ENCODE measurements at regions not wholly inside any gene's neighbourhood (a gene's known extent, or its start where the extent isn't known, plus 50 kb on each side); places are given as distances from the start of the nearest gene placed in this dataset.

DNA sequence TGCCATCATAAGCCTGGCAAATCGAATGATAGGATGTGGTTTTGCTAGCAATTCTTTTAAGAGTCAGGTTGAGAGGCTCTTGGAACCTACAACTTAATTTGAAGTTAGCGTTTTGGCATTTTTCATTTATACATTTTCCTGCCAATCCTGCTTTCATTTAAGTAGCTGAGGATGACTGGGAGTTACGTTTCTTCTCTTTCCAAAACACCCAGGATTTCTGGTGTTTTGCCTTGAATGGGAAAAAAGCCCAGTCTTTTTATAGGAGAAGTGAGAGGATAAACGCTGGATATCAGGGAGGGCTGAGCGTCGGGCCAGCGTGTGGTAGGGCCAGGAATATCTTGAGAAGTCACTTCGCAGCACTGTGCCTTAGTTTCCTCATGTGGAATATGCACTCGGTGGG lies 174.2 kb upstream of the HAND2 start:
- ATAC-seq: no peak
- TF ChIP-seq ZC3H10 (CRISPR knock-in tag; IDR thresholded peaks at IDR 0.05) (no peak), ISL1 (CRISPR knock-in tag; IDR thresholded peaks at IDR 0.05) (no peak), ESRRG (CRISPR knock-in tag; IDR thresholded peaks at IDR 0.05) (no peak), GLIS3 (CRISPR knock-in tag; IDR thresholded peaks at IDR 0.05) (no peak), SNAI2 (CRISPR knock-in tag; IDR thresholded peaks at IDR 0.05) (no peak)
- TF ChIP-seq, protein P1, sequence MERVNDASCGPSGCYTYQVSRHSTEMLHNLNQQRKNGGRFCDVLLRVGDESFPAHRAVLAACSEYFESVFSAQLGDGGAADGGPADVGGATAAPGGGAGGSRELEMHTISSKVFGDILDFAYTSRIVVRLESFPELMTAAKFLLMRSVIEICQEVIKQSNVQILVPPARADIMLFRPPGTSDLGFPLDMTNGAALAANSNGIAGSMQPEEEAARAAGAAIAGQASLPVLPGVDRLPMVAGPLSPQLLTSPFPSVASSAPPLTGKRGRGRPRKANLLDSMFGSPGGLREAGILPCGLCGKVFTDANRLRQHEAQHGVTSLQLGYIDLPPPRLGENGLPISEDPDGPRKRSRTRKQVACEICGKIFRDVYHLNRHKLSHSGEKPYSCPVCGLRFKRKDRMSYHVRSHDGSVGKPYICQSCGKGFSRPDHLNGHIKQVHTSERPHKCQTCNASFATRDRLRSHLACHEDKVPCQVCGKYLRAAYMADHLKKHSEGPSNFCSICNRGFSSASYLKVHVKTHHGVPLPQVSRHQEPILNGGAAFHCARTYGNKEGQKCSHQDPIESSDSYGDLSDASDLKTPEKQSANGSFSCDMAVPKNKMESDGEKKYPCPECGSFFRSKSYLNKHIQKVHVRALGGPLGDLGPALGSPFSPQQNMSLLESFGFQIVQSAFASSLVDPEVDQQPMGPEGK (CRISPR knock-in tag; IDR thresholded peaks at IDR 0.05; ENCODE audit: borderline replicate concordance): no peak
- TF ChIP-seq, protein P2, sequence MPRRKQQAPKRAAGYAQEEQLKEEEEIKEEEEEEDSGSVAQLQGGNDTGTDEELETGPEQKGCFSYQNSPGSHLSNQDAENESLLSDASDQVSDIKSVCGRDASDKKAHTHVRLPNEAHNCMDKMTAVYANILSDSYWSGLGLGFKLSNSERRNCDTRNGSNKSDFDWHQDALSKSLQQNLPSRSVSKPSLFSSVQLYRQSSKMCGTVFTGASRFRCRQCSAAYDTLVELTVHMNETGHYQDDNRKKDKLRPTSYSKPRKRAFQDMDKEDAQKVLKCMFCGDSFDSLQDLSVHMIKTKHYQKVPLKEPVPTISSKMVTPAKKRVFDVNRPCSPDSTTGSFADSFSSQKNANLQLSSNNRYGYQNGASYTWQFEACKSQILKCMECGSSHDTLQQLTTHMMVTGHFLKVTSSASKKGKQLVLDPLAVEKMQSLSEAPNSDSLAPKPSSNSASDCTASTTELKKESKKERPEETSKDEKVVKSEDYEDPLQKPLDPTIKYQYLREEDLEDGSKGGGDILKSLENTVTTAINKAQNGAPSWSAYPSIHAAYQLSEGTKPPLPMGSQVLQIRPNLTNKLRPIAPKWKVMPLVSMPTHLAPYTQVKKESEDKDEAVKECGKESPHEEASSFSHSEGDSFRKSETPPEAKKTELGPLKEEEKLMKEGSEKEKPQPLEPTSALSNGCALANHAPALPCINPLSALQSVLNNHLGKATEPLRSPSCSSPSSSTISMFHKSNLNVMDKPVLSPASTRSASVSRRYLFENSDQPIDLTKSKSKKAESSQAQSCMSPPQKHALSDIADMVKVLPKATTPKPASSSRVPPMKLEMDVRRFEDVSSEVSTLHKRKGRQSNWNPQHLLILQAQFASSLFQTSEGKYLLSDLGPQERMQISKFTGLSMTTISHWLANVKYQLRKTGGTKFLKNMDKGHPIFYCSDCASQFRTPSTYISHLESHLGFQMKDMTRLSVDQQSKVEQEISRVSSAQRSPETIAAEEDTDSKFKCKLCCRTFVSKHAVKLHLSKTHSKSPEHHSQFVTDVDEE (CRISPR knock-in tag; IDR thresholded peaks at IDR 0.05): no peak
- TF ChIP-seq, protein P3, sequence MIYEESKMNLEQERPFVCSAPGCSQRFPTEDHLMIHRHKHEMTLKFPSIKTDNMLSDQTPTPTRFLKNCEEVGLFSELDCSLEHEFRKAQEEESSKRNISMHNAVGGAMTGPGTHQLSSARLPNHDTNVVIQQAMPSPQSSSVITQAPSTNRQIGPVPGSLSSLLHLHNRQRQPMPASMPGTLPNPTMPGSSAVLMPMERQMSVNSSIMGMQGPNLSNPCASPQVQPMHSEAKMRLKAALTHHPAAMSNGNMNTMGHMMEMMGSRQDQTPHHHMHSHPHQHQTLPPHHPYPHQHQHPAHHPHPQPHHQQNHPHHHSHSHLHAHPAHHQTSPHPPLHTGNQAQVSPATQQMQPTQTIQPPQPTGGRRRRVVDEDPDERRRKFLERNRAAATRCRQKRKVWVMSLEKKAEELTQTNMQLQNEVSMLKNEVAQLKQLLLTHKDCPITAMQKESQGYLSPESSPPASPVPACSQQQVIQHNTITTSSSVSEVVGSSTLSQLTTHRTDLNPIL (CRISPR knock-in tag; IDR thresholded peaks at IDR 0.05; ENCODE audit: low read depth): no peak

DNA sequence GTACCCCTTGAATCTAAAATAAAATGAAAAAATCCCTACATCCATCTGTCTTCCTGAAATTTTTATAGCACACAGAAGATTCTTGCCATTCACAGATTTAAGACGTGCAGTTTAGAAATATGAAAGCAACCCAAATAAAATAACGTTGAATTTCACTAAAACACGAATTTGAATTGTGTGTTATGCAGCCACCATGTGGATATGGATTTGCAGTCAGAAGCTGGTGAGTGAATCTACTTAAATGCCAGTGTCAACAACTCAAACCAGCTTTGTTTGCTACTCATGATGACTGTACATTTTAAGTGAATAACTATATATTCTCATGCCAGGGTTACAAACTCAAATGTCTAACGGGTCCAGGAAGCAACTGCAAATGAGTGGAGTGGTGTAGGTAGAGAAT lies 173.0 kb upstream of the HAND2 start:
- TF ChIP-seq CSDC2 (CRISPR knock-in tag; IDR thresholded peaks at IDR 0.05): no peak
- no peak for TF ChIP-seq TCF4 (CRISPR knock-in tag; IDR thresholded peaks at IDR 0.05; ENCODE audit: borderline replicate concordance)
- TF ChIP-seq SNAI2 (CRISPR knock-in tag; IDR thresholded peaks at IDR 0.05): no peak
- TF ChIP-seq TOX (CRISPR knock-in tag; IDR thresholded peaks at IDR 0.05; ENCODE audit: borderline replicate concordance): no peak
- TF ChIP-seq, protein P4, sequence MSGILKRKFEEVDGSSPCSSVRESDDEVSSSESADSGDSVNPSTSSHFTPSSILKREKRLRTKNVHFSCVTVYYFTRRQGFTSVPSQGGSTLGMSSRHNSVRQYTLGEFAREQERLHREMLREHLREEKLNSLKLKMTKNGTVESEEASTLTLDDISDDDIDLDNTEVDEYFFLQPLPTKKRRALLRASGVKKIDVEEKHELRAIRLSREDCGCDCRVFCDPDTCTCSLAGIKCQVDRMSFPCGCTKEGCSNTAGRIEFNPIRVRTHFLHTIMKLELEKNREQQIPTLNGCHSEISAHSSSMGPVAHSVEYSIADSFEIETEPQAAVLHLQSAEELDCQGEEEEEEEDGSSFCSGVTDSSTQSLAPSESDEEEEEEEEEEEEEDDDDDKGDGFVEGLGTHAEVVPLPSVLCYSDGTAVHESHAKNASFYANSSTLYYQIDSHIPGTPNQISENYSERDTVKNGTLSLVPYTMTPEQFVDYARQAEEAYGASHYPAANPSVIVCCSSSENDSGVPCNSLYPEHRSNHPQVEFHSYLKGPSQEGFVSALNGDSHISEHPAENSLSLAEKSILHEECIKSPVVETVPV (CRISPR knock-in tag; IDR thresholded peaks at IDR 0.05): no peak
- no peak for TF ChIP-seq RARB (CRISPR knock-in tag; IDR thresholded peaks at IDR 0.05)
- no peak for TF ChIP-seq ZC3H10 (CRISPR knock-in tag; IDR thresholded peaks at IDR 0.05)
- TF ChIP-seq, protein P3 (CRISPR knock-in tag; IDR thresholded peaks at IDR 0.05; ENCODE audit: low read depth): no peak
- TF ChIP-seq, protein P5, sequence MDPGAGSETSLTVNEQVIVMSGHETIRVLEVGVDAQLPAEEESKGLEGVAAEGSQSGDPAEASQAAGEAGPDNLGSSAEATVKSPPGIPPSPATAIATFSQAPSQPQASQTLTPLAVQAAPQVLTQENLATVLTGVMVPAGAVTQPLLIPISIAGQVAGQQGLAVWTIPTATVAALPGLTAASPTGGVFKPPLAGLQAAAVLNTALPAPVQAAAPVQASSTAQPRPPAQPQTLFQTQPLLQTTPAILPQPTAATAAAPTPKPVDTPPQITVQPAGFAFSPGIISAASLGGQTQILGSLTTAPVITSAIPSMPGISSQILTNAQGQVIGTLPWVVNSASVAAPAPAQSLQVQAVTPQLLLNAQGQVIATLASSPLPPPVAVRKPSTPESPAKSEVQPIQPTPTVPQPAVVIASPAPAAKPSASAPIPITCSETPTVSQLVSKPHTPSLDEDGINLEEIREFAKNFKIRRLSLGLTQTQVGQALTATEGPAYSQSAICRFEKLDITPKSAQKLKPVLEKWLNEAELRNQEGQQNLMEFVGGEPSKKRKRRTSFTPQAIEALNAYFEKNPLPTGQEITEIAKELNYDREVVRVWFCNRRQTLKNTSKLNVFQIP (CRISPR knock-in tag; IDR thresholded peaks at IDR 0.05; ENCODE audit: borderline replicate concordance, low read depth): no peak
- TF ChIP-seq ZNF565 (CRISPR knock-in tag; conservative IDR thresholded peaks at IDR 0.05; ENCODE audit: low read depth): no peak
- no peak for TF ChIP-seq ISL1 (CRISPR knock-in tag; IDR thresholded peaks at IDR 0.05)
- TF ChIP-seq BACH2 (CRISPR knock-in tag; IDR thresholded peaks at IDR 0.05; ENCODE audit: borderline replicate concordance): no peak
- TF ChIP-seq GLIS3 (CRISPR knock-in tag; IDR thresholded peaks at IDR 0.05): no peak
- TF ChIP-seq, protein P2 (CRISPR knock-in tag; IDR thresholded peaks at IDR 0.05): no peak
- TF ChIP-seq ZFP30 (CRISPR knock-in tag; IDR thresholded peaks at IDR 0.05): no peak
- no peak for TF ChIP-seq OSR1 (CRISPR knock-in tag; IDR thresholded peaks at IDR 0.05)
- TF ChIP-seq, protein P1 (CRISPR knock-in tag; IDR thresholded peaks at IDR 0.05; ENCODE audit: borderline replicate concordance): no peak

More for the DNA sequence above, 173.0 kb upstream of the HAND2 start:
- no peak for ATAC-seq

All from SK-N-SH treated with all-trans-retinoic acid at 6 μM for 48 hours (cell line).